NCI-H524 (cell line): ENCODE measurements at regions not wholly inside any gene's neighbourhood (a gene's known extent, or its start where the extent isn't known, plus 50 kb on each side); places are given as distances from the start of the nearest gene placed in this dataset.

ENCODE experiments used
- DNase-seq, 2 experiments: peaks; one replicate each; lab custom pipeline; 2025; lab: John Stamatoyannopoulos, UW

GRCh38 chr6:156564127-156564806 is 212.9 kb upstream of the ARID1B start:
- peak; percentile 81 to 95 for DNase-seq

GRCh38 chr6:156563714-156564113 is 213.5 kb upstream of the ARID1B start:
- DNase-seq, result peak; percentile 93 to 99

GRCh38 chr6:156562636-156563035 is 214.5 kb upstream of the ARID1B start:
- DNase-seq, result no peak

GRCh38 chr6:156562019-156562418 is 215.2 kb upstream of the ARID1B start:
- peak in 1 of 2 experiments; percentile 41 for DNase-seq

GRCh38 chr6:156560476-156560875 is 216.7 kb upstream of the ARID1B start:
- no peak for DNase-seq

- DNase-seq, result no peak
Observed at GRCh38 chr6:156559162-156559690, 218.0 kb upstream of the ARID1B start.

- DNase-seq, result peak; percentile 79 to 94
Observed at GRCh38 chr6:156557911-156558259, 219.3 kb upstream of the ARID1B start.

- peak; percentile 97 to 99 for DNase-seq
Observed at GRCh38 chr6:156557251-156557910, 219.8 kb upstream of the ARID1B start.

GRCh38 chr6:156556811-156557210 is 220.4 kb upstream of the ARID1B start:
- DNase-seq, result no peak

- no peak for DNase-seq
Observed at GRCh38 chr6:156555116-156555515, 222.1 kb upstream of the ARID1B start.

- DNase-seq, result peak; percentile 89 to 97
Observed at GRCh38 chr6:156554160-156554559, 223.0 kb upstream of the ARID1B start.

- DNase-seq, result no peak
Observed at GRCh38 chr6:156552849-156553248, 224.3 kb upstream of the ARID1B start.

GRCh38 chr6:156550949-156551348 is 226.2 kb upstream of the ARID1B start:
- peak in 1 of 2 experiments; percentile 57 for DNase-seq

- no peak for DNase-seq
Observed at GRCh38 chr6:156545931-156546330, 231.2 kb upstream of the ARID1B start.

GRCh38 chr6:156545021-156545420 is 232.2 kb upstream of the ARID1B start:
- DNase-seq, result no peak

- DNase-seq, result no peak
Observed at GRCh38 chr6:156544046-156544445, 233.1 kb upstream of the ARID1B start.

- DNase-seq, result no peak
Observed at GRCh38 chr6:156543431-156543830, 233.7 kb upstream of the ARID1B start.

- no peak for DNase-seq
Observed at GRCh38 chr6:156538875-156539660, 238.1 kb upstream of the ARID1B start.

GRCh38 chr6:156534594-156534993 is 242.6 kb upstream of the ARID1B start:
- no peak for DNase-seq

- peak in 1 of 2 experiments; percentile 8 for DNase-seq
Observed at GRCh38 chr6:156533872-156534524, 243.2 kb upstream of the ARID1B start.

GRCh38 chr6:156526081-156526480 is 251.1 kb upstream of the ARID1B start:
- no peak for DNase-seq

- no peak for DNase-seq
Observed at GRCh38 chr6:156525541-156525940, 251.6 kb upstream of the ARID1B start.
